CD1c-positive myeloid dendritic cell (primary cell): ENCODE measurements at regions not wholly inside any gene's neighbourhood (a gene's known extent, or its start where the extent isn't known, plus 50 kb on each side); places are given as distances from the start of the nearest gene placed in this dataset.
"Not testable (repeated sequence)": the region's sequence is repeated elsewhere in the genome, so short reads cannot be mapped to it uniquely, and the experiment has no call there.

Experiments used
- DNase-seq: peaks from one replicate; pipeline ENCODE4 v3.0.0-alpha.2; 2016; ENCODE audit errors: extremely low spot score

DNA sequence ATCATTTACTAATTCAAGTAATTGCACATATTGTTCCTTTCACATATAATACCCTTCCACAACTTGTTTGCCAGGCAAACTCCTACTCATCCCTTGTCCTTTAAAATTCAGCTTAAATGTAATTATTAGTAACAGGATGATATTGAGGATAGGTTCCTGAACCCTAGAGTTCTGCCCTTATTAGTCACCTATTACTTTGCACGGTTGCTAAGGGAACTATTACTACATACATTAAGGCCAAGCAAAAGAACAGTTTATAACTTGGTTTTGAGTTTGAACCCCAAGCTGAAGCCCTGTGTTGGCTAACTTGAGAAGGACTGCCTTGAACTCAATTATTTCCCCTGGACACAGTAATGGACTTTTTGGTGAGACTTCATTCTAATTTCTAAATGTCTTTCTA is 529.7 kb downstream of the IGSF11 start:
- DNase-seq: no peak

DNA sequence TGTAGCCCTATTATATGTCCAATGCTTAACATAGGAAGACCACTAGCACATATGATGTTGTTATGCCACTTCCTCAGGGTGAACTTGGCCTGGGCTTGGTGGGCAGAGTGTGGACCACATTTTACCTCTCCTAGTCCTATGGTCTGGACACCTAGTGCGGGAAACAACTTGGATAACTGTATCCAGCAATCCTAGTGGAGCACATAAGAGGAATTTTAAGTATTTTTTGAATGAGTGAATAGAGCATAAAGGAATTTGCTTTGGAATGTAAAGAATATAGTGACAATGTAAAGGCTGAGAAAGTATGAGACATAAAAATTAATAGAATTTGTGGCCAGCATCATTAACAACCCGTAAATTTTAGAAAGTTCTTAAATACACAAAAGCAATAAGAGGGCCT is 528.9 kb downstream of the IGSF11 start:
- DNase-seq: no peak

DNA sequence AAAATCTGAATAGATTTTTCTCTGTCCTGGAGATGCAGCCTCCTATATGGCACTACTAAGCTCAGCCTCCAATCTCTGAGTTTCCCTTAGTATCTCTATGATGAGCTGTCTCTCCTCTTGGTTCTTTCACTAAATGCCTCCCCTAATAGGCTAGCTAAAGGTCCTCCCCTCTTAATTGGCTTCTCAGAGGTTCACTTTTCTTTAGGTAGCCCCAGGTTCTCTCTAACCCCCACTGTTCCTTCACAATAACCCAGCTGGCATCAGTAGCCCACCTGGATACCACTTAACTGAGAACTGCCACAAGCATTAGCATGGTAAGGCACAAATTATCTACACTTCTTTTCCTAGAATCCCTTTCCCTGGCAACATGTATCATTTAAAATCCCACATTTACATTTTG is 523.2 kb downstream of the IGSF11 start:
- DNase-seq: no peak

DNA sequence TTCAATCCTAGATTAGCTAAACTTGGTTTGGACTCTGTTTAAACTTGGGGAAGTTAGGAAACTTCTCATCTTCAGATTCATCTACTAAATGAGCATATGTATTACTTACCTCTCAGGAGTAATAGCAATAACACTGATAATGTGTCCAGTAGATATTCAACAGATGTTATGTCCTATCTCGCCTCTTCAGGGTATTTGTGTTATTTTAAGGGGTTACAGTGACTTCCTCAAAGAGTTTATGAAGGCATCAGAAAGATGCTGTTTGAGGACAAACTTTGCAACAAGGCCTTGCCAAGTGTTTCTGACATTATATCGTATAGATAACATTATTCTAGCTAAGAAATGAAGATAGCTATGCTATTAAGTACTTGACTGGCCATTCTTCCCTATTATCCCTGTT is 522.3 kb downstream of the IGSF11 start:
- DNase-seq: no peak

DNA sequence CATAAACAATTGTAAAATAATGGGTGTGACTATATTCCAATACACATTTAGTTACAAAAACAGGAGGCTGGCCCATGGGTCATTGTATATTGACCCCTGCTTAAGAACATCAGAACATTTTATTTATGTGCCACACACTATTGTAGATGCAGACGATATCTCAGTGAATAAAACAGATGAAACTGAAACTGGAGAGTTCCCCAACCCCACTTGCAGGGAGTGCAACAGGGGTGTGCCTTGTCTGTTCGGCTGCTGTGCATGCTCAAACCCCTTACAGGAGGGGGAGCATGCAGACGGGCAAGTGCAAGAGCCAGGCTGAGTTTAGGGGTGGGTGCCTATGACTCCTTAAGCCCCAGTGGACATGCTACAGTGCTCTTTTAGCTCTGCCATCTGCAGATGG is 509.6 kb downstream of the IGSF11 start:
- no peak for DNase-seq

DNA sequence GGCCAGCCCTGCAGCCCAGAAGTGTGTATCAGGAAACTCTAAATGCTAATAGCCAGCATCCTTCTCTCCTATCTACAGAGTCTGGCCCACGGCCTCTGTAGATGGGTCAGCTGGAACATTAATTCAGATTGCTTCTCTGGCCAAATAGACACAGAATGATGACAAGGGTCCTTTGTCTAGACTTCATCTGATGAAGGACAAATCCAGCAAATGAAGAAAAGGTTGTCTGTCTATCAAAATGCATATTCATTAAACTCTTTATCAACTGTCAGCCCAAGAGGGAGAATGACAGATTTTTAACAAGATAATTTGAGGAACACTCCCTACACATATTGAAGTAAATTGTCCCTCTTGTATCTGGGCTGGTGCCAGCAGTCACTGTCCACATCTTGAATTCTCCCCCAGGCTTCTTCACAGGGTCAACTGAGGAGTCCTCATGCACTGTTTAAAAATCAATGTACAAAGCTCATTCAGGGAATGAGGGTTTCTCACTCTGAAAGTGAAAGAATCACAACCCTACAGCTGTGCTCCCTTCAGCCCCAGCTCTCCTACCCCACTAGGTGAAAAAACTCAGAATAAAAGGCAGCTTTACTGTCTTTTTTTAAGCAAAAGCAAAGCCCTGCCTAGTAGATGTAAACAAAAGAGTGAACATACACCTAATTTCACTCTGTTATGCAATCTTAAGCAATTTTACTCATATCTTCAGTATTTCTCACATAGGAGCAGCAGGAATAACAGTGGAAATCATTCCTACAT is 507.7 kb downstream of the IGSF11 start:
- DNase-seq: no peak

DNA sequence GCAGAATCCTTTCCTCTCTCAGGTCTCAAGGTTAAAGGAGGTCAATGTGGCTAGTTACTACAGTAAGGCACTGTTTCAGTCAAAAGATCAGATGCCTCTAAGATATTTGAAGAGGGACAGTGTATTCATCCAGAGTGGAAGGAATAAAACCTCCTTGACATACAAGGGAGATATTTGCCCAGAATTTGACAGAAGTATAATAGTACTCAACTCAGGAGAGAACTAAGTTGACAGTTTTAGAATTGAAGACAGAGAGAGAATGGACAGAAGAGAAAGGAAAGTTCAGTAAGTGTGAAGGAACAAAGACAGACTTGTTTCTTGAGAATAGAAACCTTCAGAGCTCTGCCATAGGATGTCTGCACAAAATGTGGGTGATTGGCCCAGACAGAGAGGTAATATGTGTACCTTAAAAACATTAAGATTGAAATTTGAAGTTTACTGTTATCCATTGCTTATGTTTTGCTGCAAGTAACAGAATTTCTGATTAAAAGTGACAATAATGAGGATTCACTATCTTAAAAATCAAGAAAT is 507.1 kb downstream of the IGSF11 start:
- no peak for DNase-seq

DNA sequence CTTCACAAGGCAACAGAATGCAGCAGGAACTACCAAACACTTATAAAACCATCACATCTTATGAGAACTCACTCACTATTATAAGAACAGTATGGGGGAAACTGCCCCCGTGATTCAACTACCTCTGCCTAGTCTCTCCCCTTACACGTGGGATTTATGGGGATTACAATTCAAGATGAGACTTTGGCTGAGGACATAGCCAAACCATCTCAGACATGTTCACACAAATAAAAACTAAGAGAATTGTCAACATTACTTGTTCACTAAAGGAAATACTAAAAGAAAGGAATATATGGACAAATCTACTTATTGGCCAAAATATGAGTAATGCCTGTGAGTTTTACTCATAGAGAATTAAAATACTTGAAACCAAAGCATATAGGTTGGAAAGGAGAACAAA is 505.1 kb downstream of the IGSF11 start:
- DNase-seq: no peak

DNA sequence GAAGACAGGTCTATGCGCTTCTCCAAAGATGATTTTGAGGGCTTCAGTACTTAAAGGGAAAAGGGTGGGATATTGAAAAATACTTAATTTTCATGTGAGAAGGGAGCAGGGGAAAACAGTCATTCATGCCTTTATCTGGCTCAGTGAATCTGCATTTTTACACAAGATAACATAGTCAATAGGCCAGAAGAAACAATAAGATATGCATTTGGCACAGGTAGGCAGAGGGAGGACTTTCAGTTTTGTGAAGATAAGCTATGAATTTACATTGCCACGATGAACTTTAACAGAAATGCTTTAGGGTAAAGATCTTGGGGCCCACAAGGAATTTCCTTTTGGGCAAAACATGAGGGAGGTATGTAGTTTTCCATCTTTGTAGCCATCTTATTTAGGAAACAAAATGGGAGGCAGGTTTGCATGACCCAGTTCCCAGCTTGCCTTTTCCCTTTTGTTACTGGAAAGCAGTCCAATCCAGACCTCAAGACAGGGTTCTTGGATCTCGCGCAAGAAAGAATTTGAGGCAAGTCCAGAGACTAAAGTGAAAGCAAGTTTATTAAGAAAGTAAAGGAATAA is 504.2 kb downstream of the IGSF11 start:
- DNase-seq: no peak

DNA sequence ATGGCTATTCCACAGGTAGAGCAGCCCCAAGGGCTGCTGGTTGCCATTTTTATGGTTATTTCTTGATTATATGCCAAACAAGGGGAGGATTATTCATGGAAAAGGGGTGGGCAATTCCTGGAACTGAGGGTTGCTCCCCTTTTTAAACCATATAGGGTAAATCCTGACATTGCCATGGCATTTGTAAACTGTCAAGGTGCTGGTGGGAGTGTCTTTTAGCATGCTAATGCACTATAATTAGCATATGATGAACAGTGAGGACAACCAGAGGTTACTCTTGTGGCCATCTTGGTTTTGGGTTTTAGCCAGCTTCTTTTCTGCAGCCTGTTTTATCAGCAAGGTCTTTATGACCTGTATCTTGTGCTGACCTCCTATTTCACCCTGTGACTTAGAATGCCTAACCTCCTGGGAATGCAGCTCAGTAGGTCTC is 503.7 kb downstream of the IGSF11 start:
- not testable (repeated sequence) for DNase-seq

DNA sequence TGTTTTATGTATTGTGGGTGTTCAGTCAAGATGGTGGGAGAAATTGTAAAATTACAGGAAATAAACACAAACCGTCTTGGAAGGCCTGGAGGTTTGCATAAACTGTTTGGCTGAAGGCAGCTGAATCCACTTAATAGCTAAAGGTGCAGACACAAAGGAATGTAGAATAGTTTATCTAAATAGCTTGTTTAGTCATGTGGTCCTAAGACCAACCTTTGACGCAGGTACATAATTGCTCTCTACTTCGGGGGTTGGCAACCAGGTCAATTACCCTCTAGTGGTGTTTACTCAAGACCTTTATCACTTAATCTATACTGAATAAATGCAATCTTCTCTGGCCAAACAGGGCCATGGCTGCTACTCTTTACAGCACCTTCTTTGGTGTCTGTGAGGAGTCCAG is 502.8 kb downstream of the IGSF11 start:
- DNase-seq: no peak

DNA sequence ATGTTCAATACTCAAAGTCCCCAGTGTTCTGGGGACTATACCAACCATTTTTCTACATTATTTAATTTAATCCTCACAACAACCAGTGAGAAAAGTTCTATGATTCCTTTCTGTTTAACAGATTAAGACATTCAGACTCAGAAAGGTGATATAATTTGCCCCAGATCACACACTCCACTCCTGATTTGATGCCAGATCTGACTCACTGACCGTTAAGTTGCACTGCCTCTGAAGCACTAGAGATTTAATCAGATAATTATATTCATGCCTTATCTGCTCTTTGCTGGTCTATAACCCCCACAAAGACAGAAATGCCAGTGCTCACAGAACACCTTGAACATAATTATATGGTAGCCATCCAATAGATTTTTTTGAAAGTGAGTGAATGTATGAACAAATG is 501.0 kb downstream of the IGSF11 start:
- DNase-seq: no peak

DNA sequence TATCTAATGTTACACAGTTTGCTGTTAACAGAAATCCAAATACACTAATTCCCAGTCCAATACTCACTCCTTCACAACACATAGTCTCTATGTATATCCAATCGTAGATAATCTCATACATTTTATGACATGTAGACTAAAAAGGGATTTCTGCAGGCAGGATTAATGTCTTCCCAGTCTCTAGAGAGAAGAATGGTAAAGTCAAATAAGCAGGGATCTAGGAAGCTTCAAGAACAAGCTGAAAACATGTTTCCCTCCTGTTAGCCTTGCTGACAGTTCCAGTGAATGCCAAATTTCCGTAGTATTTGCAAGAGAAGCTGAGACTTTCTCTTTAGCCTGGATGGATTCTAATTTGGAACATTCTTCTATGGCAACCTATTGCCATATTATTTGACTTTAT is 500.1 kb downstream of the IGSF11 start:
- no peak for DNase-seq

DNA sequence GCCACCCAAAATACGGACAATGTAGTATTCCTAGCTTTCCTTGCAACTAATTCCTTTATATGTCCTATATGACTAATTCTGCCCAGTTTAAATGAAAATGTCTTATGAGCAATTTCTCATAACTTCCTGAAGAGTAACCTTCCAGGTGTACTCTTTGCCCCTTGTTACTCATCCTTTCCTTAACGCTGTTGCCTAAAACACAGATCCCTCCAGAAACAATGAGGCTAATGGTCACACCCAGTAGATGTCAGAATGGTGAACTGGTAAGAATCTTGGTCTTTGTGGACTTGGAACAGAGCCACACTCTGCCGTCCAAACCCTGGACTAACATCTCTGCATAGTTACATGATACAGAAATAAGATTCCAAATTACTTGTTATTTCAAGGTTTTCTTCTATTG is 497.9 kb downstream of the IGSF11 start:
- DNase-seq: no peak

DNA sequence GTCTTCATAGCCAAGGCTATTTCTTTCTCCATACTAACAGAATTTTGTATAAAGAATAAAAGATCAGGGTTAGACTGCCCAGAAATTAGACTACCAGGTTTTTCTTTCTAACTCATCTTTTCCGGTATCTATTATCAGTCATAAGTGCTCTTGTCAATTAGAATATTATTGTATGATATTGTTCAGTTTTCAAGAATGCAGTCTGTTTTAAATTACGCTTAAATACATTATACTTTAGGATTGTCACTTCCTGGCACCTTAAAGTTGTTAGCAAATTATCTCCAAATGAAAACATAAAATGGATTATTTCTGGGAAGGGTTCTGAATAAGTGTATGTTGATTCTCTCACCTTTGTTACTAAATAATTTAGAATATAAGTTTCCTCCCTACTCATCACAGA is 497.2 kb downstream of the IGSF11 start:
- no peak for DNase-seq

DNA sequence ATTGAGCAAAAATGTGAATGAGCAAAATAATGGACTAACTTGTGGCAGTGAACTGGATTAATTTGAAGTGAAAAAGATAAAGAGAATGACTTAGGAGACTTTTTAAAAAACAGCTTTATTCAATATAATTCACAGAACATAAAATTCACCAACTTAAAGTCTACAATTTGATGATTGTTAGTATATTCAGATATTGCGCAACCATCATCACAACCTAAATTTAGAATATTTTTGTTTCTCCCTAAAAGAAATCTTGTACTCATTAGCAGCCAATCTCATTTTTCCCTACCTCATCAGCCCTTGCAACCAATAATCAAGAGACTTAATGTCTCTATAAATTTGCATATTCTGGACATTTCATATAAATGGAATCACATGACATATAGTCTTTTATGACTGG is 496.5 kb downstream of the IGSF11 start:
- DNase-seq: no peak

DNA sequence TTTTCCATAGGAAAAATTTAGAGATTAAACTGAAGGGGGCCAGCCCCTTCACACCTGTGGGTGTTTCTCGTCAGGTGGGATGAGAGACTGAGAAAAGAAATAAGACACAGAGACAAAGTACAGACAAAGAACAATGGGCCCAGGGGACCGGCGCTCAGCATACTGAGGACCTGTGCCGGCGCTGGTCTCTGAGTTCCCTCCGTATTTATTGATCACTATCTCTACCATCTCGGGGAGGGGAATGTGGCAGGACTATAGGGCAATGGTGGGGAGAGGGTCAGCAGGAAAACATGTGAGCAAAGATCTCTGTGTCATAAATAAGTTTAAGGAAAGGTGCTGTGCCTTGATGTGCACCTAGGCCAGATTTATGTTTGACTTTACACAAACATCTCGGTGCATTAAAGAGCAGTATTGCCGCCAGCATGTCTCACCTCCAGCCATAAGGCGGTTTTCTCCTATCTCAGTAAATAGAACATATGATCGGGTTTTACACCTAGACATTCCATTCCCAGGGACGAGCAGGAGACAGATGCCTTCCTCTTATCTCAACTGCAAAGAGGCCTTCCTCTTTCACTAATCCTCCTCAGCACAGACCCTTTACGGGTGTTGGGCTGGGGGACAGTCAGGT is 494.7 kb downstream of the IGSF11 start:
- not testable (repeated sequence) for DNase-seq

DNA sequence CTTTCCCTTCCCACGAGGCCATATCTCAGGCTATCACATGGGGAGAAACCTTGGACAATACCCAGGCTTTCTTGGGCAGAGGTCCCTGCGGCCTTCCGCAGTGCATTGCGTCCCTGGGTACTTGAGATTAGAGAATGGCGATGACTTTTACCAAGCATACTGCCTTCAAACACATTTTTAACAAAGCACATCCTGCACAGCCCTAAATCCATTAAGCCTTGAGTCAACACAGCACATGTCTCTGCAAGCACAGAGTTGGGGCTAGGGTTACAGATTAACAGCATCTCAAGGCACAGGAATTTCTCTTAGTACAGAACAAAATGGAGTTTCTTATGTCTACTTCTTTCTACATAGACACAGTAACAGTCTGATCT is 494.2 kb downstream of the IGSF11 start:
- not testable (repeated sequence) for DNase-seq

DNA sequence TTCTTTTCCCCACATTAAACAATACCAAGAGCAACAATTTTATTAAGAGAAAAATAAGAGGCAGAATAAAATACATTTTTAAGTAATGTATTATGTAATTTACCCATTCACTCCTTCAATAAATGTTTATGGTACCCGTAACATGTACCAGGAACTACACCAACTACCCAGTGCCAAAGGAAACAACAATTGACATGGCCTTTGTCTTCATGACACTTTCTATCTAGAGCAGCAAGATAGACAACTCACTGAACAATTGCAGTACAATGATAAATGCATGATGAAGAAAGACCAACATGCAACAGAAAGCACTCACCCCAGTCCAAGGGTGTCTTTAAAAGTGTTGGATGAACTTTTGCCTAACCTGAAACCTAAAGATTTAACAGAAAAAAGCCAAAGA is 493.8 kb downstream of the IGSF11 start:
- DNase-seq: no peak

DNA sequence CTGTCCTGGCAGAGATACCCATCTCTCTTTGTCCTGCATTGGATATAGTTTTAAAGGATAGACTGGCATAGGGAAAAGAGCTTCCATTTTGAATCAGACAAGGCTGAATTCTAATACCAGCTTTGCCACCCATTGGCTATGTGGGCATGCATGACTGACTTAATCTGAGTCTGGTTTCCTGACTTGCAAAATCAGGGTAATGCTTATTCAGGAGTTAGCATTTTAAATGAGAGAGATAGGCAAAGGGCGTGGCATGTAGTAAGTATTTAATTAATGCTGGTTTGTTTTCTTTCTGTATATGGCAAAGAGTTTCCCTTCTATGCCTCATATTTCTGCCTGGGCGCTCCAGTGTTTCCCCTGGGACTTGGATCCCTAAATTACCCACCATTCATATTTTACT is 492.9 kb downstream of the IGSF11 start:
- no peak for DNase-seq

DNA sequence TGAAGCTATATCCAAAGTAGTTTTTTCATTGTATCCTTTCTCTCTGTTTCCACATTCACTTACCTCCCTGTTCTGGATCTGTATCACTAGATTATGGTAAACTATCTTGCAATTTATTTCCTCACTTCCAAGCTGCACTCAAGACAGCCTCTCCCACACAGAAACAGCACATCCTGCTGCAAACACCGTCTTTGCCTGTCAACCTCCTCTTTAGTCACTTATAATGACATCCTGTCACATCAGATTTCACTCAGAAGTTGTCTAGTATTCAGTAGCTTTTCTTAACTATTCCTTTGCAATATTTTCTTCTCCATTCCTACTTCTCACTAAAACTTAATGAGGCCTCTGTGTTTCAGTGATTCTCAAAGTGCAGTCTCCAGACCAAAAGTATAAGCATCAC is 490.8 kb downstream of the IGSF11 start:
- DNase-seq: no peak

DNA sequence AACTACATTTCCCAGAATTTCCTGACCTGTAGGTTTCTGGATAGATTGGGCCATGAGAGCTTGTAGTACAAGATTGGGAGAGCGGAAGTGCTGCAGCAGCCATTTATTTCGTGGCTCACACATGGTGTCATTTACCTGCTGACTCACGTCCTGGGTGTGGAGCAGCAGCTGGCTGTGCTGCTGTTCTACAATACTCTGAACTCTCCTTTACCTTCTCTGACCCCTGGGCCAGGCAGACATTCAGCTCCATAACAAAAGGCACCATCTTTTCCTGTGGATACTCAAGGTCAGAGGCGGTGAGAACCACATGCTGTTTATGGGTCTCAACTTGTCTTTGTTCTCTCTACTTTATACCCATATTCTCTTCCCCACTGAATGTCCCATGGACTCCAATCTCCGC is 490.2 kb downstream of the IGSF11 start:
- DNase-seq: no peak

DNA sequence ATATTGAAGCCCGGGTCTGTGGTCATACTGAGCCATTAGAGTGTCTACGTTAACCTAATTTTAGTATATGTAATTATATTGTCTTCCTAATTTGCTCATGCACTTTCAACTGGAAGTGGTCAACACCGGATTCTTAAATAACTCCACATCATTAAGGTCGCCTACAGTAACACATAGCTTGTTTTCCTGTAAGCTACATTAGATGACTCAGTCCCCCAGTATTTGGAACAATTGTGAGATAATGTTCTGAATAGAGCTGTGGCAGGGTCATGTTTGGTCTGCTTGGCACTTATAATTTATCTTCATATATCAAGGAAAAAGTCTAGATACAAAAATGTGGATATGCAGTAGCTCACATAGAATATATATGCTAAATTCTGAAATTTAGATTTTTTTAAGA is 486.2 kb downstream of the IGSF11 start:
- no peak for DNase-seq
